HG03432 (cell line): ENCODE measurements at regions not wholly inside any gene's neighbourhood (a gene's known extent, or its start where the extent isn't known, plus 50 kb on each side); places are given as distances from the start of the nearest gene placed in this dataset.

Experiments used
- ATAC-seq: cut with Tn5 transposase; IDR thresholded peaks from one replicate; pipeline ENCODE4 v1.9.1; 2021; ENCODE audit warnings: mild to moderate bottlenecking, moderate library complexity; ENCODE audit not compliant: unreplicated experiment

- no peak for ATAC-seq
Measured at GRCh38 chrX:69231903-69232302, 66.7 kb upstream of the PJA1 start.

GRCh38 chrX:69229436-69229835 is 64.2 kb upstream of the PJA1 start:
- ATAC-seq: no peak

DNA sequence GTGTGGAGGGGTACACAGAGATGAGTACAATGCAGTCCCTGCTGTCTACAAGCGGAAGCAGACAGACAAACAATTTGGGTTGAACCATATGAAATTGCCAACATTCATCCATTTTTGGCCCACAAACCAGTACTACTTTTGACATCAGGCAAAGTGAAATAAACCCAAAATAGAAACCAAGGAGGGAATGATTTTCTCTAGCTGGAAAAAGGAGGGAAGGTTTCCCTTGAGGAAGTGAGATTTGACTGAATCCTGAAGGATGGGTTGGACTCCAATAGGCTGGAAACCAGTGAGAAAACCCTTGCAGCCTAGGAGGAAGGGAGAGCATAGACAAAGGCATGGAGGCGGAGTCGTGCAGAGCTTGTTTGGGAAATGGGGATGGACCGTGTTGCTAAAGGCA is 63.5 kb upstream of the PJA1 start:
- no peak for ATAC-seq

- ATAC-seq: no peak
Measured at GRCh38 chrX:69226459-69227158, 61.4 kb upstream of the PJA1 start.

- ATAC-seq: peak; percentile 78
Measured at GRCh38 chrX:69222103-69223090, 57.1 kb upstream of the PJA1 start.

- no peak for ATAC-seq
Measured at GRCh38 chrX:69221239-69222102, 56.2 kb upstream of the PJA1 start.

GRCh38 chrX:69218407-69218997 is 53.2 kb upstream of the PJA1 start:
- no peak for ATAC-seq

DNA sequence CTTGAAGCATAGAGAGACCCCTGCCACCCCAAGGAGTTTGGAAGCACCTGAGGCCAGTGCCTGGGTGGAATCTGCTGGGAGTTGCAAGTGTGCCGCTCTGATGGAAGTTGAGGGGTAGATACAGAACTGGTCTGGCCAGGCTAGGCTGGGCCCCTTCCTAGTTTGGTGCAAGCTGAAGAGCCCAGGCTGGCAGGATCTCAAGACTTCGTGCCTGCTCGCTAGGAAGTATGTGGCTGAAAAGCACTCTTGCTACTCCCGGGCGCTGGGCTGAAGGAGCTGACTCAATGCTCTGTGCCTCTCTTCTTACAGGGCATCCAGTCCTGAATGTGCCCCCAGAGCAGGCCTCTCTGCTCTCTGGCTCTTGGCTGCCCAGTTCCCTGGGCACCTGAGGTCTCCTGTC is 51.7 kb upstream of the PJA1 start:
- ATAC-seq: no peak

DNA sequence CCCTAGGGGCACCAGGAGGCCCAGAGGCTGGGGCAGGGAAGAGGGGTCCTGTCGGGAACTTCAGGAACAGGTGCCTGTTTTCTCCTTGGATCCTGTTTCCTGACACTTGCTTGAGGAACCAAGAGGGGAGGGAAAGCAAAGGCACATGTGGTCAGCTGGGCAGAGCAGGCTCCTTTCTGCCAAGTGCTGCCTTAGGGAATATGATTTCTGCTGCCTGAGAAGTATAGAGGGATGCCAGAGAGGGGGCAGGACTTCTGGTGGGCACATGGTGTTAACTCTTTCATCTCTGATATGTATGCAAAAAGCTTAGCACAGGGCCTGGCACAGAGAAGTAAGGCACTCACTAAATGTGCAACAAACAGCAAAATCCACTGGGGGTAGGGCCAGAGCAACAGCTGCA is 51.2 kb upstream of the PJA1 start:
- ATAC-seq: no peak

GRCh38 chrX:69215161-69215875 is 50.1 kb upstream of the PJA1 start:
- no peak for ATAC-seq
